HPDE6-E6E7 (cell line): ENCODE measurements at regions not wholly inside any gene's neighbourhood (a gene's known extent, or its start where the extent isn't known, plus 50 kb on each side); places are given as distances from the start of the nearest gene placed in this dataset.

ENCODE experiments used
- DNase-seq: peaks from one replicate; pipeline ENCODE4 v3.0.0; 2011; ENCODE audit warnings: missing footprints; ENCODE audit errors: extremely low spot score

DNA sequence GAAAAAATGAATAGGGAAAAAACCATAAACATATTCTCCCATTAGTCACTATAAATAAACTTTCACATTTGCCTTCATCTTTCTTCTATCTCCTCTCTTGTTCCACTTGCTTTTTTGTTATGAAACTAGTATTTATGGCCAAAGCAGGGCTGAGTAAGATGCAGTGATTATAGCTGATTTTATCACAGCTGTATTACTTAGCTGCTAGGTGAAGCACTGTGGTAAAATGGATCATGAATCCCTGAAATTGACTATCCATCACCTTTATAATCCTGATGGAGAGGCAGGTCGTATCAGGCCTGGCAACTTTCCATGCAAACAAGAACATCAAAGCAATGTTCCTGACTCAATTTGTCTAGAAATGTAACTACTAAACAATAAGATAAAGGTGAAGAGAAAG, 471.6 kb downstream of the TUSC7 start:
- no peak for DNase-seq

DNA sequence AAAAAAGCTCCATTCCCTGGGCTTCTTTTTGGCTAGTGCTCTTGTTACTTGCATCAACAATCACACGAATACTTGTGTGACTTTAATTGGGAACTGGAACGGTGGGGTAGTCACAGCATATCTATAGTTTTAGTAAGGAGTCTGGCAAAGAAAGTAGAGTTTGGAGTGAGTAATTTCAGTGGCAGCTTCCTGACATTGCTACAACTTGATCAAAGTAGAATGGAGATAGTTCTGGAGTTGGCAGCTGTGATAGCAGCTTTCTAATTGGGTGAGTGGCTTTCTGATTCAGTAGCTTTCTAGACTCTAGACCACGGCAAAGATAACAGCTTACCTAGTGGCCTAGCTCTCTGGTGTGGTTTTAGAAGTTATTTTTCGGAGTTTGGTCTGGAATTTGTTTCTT, 475.0 kb downstream of the TUSC7 start:
- no peak for DNase-seq

DNA sequence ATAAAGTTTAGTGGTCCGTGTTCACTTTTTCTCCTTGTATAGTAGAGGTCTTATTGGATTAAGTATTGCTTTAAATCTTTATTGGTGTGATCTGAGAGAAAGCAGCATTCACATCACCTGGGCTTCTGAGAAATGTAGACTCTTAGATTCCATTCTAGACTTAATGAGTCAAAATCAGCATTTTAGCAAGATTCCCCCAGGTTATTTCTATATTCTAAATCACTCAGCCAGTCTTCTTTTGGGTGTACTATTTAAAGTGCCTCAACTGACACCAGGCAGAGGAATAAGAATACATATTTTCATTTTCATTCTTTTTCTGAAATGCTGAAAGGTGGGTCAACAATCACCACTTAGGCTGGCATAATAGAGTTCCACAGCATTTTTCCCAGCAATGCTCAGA, 481.7 kb downstream of the TUSC7 start:
- no peak for DNase-seq

DNA sequence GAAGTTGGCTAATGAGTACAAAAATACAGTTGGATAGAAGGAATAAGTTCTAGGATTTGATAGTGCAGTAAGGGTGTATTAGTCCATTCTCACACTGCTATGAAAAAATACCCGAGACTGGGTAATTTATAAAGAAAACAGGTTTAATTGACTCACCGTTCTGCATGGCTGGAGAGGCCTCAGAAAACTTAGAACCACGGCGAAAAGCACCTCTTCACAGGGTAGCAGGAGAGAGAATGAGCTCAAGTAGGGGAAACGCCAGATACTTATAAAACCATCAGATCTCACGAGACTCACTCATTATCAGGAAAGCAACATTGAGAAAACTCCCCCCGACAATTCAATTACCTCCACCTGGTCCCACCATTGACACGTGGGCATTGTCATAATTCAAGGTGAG, 483.3 kb downstream of the TUSC7 start:
- no peak for DNase-seq

DNA sequence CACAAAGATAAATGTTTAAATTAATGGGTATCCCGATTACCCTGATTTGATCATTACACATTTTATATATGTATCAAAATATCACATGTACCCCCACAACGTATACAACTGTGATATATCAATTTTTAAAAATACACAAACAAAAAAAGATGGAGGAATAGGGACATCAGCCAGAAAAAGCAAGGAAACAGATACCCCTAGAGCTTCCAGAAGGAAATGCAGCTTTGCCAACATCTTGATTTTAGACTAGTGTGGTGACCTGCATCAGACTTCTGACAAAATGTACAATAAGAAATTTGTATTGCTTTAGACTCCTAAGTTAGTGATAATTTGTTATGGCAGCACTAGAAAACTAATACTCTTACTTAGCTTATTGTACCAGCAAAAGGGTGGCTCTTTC, 483.8 kb downstream of the TUSC7 start:
- DNase-seq: no peak

DNA sequence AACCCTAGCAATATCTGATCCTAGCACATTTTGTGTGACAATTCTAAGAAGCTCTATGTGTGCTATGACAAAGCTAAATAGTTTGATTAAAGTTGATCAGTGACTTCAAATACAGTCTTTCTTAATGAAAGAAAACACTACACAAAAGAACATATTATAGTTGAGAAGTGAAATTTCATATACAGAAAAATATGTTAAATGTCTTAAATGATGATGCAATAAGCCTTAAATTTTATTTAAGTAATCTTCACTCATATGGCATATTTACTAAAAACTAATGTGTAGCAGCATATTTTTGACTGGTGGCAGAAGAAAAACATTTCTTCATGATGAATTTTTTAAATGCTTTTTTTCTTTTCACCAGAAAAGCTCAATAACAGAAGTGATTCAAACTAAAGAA, 485.5 kb downstream of the TUSC7 start:
- DNase-seq: no peak

DNA sequence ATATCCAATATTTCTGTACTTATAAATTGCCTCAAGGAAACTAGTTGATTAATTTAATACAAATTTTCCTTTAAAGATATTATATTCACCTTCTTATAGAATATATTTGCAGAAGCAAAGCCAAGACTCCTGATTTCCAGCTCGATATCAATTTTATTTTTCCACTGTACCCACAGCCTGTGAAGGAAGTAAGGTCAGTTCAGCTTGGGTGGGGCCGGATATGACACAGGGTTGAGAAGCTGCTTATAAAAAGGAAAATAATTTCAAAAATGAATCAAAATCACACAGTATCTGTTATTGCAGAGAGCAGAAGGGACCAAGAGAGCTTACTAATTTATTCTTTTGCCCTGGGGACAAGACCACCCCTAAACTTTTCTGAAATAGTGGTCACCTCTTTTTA, 491.4 kb downstream of the TUSC7 start:
- no peak for DNase-seq

DNA sequence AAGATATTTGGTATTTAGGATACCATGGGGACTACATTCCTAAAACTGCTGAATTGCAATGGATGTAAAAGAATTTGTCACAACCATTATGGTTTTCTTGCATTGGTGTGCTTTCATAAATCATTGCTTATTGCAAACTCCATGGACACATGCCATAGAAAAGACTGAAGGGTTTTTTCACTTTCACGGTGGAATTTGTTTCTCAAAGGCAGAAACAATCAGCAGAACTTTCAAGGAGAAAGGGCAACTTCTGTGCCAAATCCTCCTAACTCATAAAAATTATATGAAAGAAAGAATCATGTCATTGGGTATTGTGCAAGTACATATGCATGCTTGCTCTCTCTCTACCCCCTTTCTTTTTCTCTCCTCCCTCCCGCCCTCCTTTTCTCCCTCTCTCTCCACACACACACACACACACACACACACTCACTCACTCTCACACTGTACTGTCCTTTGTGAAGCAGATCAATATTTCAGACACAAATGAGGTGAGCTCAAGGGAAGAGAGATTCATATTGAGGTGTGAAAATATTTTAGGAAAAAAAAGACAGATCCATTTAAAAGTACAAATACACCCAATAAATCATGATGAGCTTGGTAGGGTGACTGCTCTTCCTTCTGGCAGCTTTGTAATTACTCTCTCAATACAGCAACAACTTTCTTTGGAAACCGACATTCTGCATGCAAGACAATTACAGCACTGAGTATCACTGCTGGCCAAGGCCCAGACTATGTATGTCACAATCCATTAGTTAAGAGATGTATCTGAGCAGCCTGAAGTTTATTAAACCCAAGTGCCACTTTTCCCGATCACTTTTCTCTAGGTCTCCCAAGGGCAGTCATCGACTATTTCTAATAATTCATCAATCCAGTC, 492.6 kb downstream of the TUSC7 start:
- no peak for DNase-seq

DNA sequence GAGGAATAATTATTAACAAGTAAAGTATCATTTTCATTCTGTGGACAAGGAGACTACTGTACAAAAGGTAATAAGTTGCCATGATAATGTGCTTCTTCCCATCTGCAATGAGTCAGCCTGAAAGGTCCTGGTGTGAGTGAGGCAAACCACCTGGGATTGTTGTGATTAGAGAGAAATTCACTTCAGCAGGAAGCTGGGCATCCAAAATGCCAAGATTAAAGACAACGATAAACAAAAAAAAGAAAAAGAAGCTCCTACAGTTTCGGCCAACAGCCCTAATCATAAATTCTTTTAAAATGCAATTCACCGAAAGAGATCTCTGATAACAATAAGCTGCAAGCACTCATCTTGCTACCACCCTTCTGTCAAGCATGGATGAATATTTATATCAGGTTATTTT, 507.8 kb downstream of the TUSC7 start:
- DNase-seq: no peak

DNA sequence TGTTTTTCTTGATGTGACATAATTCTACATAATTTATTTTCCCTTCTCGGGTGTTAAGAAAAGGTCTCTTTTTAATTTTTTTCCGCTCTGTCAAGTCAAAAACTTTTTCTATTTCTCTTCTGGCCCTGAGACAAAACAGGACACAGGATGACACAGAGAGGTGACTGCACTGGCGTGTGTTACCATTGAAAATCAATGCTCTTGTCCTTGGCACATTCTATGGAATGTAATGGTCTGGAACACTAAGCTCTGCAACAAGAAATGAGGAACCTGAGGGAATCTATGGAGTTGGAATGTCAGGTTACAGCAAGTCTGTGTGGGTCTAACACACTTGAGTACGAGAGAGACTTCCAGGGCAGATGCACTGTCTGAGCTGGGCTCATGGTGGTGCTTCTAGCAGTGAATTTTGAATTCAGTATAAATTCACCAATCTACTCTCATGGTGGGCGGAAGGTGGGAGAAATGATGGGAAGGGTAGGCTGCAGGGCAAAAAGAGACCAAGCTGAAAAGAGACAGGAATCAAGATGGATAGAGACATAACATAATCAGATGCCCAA, 508.3 kb downstream of the TUSC7 start:
- DNase-seq: no peak

DNA sequence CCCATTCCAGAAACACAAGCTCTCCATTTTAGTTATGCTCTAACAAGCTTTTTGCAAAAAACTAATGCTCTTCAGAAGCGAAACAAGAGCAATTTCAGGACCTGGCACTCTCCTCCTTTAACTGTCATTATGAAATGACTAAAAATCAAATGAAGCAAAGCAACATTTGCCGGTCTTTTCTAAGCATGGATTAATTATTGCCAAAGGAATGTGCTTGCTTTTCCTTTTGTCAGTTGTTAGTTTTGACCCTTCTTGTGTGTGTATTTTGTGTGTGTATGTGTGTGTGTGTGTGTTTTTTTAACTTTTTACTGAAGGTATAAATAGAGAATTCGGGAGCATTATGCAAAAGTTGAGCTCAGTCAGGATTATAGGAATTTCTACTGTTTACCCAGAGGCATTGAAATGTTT, 509.1 kb downstream of the TUSC7 start:
- DNase-seq: no peak

DNA sequence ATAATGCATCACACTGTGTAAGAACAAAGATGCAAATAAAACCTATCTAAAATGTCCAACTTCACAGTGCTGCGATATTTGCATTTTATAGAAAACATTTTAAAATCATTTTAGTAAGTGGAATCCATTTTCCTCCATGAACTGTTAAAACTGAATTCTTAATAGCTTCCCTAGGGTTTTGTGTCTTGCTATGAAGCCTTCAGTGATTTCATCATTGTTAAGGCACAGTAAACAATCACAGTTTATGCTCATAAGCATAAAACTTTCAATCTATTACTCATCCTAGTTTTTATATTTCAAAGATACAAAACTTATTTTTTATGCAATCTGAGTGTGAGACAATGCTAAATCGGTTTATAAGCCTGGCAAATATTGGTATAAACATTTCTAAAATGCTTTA, 509.7 kb downstream of the TUSC7 start:
- no peak for DNase-seq

DNA sequence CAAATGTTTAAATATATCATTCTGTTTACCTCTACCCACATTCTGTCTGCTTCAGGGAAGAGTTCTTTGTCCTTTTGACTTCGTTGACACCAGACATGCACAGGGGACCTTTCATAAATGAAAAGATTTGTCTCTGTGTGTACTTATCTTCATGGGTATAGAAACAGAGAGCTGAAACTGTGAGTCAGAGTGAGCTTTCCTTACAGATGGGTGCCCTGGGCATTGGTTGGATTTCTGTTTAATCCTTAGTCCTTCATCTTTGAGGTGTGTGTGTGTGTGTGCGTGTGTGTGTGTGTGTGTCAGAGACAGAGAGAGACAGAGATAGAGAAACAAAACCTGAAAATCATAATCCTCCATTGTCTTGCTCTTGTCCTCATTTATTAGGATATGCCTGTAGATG, 517.4 kb downstream of the TUSC7 start:
- DNase-seq: no peak

DNA sequence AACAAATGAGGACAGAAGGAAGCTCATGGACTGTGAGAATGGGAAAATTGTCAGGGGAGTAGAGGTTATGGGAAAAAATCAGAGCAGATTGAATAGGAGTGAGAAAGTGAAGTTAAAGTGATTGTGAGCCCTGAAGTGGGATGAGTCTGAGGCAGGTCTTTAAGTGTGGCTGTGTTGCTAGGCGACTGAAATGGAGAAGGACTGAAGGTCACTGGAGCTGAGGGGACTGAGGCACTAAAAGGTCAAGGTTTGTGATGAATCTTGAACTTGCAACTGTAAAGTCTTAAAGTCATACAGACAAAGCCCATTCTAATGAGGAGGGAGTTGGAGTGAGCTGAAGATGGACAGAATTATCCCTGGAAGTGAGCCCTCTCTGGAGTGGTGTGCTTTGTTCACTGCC, 518.9 kb downstream of the TUSC7 start:
- DNase-seq: no peak

DNA sequence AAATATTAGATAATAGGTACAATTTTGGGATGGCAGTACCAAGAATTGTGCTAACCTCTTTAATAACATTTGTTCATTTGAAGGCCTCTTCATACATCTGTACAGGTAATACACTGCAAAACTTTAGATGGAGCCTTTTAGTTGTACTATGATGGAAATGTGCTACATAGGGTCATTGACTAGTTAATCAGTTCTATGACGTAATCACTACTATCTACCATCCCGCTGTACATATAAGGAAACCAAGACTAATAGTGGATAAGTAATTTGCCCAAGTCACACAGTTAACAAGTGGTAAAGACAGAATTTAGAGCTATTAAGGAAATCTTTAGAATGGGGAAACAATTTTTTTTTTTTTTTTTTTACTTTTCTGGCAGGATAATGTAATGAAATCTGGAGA, 521.3 kb downstream of the TUSC7 start:
- DNase-seq: no peak

DNA sequence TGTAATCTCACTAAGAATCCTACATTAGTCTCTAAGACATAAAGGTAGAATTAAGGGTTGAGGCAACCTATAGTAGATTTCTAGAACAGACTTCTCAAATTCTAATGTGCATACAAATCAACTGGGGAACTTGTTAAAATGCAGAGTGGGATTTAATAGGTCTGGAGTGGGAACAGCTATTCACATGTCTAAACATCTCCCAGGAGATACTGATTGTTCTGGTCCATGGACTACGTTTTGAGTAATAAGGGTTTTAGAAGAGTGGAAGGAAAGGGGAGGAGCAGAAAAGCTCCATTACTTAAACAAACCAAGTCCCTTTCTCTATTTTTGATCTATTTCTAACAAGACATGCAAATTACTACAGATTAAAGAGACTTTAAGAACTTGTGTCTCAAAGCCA, 524.8 kb downstream of the TUSC7 start:
- no peak for DNase-seq

DNA sequence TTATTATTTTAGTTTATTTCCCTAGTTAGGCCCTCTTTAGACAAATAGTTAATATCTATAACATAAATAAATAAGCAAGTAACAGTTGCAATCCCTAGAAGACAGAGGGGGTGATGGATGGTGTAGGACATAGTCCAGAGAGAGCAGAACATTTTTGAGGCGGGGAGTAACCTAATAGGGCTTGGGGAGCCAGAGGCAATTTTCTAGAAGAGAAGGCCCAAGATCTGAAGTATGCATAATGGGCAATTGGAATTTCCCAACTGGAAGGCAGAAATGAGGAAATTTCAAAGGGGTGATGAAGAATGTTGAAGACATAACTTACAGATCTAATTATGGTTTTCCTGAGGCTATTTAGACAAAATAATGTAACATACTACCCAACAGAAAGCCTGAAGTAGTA, 525.7 kb downstream of the TUSC7 start:
- DNase-seq: no peak

DNA sequence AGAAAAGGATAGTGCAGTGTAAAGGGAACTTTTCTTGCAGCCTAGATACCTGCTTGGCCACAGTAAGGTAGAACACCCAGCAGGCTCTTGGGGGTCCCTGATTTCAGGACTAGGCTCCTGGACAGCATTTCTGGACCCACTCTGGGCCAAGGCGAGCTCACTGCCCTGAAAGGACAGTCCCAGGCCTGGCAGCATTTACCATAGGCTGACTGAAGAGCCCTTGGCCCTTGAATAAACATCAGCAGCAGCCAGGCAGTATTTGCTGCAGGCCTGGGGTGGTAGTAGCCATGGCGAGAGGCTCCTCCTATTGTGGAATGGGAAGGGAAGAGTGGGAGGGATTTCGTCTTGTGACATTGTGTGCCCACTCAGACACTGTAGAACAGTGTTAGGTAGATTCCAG, 529.2 kb downstream of the TUSC7 start:
- DNase-seq: no peak

DNA sequence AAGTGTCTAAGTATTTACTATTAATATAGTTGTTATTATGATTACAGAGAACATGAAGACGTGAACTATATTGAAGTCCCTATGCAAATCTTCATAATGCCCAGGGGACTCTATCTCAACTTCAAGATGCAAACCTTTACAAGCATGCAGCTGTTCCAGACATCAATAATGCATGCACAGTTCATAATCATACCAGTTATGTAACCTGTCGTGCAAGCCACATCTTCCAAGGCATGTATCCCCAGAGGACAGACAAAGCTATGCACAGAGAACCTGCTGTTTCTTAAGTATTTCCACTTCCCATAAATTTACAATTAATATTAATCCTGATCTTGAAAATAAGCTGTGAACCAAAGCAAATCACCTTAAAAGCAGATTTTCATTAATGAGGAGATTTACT, 534.1 kb downstream of the TUSC7 start:
- DNase-seq: no peak

DNA sequence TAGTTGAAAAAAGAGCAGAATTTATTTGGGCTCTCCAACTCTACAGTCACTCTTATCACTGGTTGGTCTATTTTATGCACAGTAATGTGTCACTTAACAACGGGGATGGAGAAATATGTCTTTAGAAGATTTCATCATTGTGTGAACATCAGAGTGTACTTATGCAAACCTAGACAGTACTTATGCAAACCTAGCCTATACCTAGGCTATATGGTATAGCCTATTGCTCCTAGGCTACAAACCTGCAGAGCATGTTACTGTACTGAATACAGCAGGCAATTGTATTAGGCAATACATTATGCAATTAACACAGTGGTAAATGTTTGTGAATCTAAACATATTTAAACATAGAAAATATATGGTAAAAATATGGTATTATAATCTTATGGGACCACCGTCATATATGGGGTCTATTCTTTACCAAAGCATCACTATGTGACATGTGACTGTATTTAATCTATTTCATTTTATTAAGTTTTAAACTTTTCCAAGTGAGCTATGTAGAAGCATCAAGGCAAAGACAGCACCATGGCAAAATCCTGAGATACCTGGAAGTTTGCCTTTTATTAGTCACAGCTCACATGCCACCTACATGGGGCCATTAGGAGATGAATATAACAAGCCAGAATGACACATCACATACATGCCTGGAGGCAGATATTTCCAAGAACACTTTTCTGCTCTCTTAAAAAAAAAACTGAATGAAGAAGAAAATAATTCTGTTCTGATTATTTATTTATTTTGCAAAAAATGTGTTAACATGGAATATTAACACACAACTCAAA, 537.4 kb downstream of the TUSC7 start:
- peak; percentile 12 for DNase-seq

DNA sequence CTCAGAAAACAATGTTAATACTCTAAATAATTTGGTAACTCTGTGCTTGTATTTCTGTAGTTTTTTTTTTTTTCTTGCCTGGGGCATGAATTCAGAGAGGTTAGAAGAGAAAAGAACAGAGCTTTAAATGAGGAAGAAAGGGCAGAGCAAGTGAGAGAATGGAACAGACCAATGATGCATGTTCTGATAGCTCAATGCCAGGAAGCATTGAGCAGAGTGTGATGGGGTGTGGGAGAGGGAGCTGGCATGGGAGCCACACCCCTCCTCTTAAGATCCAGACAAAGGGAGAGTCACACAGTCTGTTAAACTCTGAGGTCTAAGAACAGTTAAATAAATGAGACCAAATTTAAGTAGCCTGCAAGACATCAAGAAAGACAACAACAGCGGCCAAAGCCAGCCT, 538.6 kb downstream of the TUSC7 start:
- no peak for DNase-seq

DNA sequence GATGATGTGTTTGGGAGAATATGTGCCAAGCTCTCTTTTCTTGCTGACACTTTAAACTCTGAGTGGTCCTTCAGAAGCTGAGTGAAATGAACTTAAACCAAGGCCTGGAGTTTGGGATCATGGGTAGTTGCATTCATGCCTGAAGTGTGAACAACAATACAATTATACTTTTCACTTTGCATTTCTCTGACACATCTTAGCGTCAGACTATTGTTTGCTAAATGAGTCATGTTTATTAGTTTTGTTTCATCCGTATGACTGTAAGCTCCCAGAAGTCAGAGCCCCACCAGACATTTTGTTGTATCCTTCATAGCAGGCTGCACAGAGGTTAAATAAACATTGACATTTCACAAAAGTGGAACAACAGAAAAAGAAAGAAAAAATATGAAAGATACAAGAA, 542.6 kb downstream of the TUSC7 start:
- peak; percentile 36 for DNase-seq

DNA sequence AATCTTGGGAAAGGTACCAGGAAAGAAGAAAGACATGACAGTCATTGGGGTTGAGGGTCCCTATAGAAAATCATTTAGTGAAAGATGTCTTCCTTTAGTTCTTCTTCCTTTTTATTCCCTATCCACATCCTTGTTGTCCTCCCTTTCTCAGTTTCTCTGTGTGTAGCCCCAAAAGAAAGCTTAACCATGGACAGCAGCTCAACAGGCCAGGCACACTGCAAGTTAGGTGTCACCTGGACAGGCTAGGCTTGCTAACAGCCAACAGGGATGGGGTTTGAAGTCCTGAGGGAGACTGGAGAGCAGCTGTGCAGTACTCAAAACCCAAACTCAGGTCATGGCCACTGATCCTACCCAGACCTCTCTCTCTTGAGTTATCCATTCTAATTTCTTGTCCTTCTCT, 543.1 kb downstream of the TUSC7 start:
- DNase-seq: no peak
